ENCODE measurements at regions not wholly inside any gene's neighbourhood (a gene's known extent, or its start where the extent isn't known, plus 50 kb on each side); places are given as distances from the start of the nearest gene placed in this dataset.

- Mint-ChIP-seq H3K27me3 (ENCODE audit: insufficient read depth, low read depth, poor library complexity) (no peaks in the 10 kb centered on the region), H3K4me1 (no peaks in the 10 kb centered on the region), H3K36me3 (ENCODE audit: low read depth) (no peaks in the 10 kb centered on the region), H3K4me3 (no peak overlapping the region), H3K27ac (no peak overlapping the region), H3K9me3 (no peaks in the 10 kb centered on the region)
- no peak overlapping the region for H2AFZ ChIP-seq
- no peaks in the 10 kb centered on the region for H3K36me3 ChIP-seq (ENCODE audit: insufficient read depth)
- no peaks in the 10 kb centered on the region for H3K9me2 ChIP-seq (ENCODE audit: insufficient read depth)
- no peaks in the 10 kb centered on the region for H3K79me2 ChIP-seq (replicated peaks; ENCODE audit: insufficient read depth)
- no peak for TF ChIP-seq ETS1 (IDR thresholded peaks at IDR 0.05)
- no peak for TF ChIP-seq CREB1 (CRISPR knock-in tag; IDR thresholded peaks at IDR 0.05; ENCODE audit: low read depth)
- H4K20me1 ChIP-seq (replicated peaks; ENCODE audit: insufficient read depth): no peaks in the 10 kb centered on the region
- no peak overlapping the region for H3K4me3 ChIP-seq
- ATAC-seq: no peak
- no peak overlapping the region for H3K27ac ChIP-seq (ENCODE audit: low read depth)
- H3K27me3 ChIP-seq (ENCODE audit: insufficient read depth): no peaks in the 10 kb centered on the region
- no peak for DNase-seq (ENCODE audit: low spot score)
- H3K4me1 ChIP-seq (ENCODE audit: insufficient read depth): no peaks in the 10 kb centered on the region
- H3F3A ChIP-seq (replicated peaks; ENCODE audit: low read depth): no peaks in the 10 kb centered on the region
- no peak overlapping the region for H3K4me2 ChIP-seq
Observed at GRCh38 chr2:188767176-188767575, 207.0 kb upstream of the COL3A1 start.

DNA sequence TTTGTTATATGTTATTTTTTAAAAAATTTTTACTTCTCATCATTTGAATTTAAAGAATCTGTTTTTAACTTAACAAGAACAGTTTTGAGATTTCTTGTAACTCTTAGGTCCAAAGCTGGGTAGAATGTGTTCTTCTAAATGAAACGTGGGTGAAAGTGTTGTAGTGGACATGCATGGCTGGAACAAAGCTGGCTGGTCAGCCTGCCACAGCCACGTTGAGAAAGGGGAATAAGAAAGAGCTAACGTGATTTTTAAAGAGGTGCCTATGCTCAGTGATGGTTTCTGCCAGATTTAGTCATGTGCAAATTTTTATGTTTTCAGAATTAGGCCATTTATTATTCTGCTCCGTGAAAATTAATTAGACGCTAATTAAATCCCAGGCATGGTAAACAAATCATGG is 203.9 kb upstream of the COL3A1 start:
- Mint-ChIP-seq H3K4me1 (no peaks in the 10 kb centered on the region), H3K36me3 (ENCODE audit: low read depth) (no peaks in the 10 kb centered on the region), H3K27ac (no peak overlapping the region), H3K27me3 (ENCODE audit: insufficient read depth, low read depth, poor library complexity) (no peaks in the 10 kb centered on the region), H3K9me3 (no peaks in the 10 kb centered on the region), H3K4me3 (no peak overlapping the region)
- Histone ChIP-seq H3K4me3 (no peak overlapping the region), H3K27me3 (ENCODE audit: insufficient read depth) (no peaks in the 10 kb centered on the region), H3F3A (replicated peaks; ENCODE audit: low read depth) (no peaks in the 10 kb centered on the region), H2AFZ (no peak overlapping the region), H3K9me2 (ENCODE audit: insufficient read depth) (no peaks in the 10 kb centered on the region), H3K79me2 (replicated peaks; ENCODE audit: insufficient read depth) (no peaks in the 10 kb centered on the region), H3K4me1 (ENCODE audit: insufficient read depth) (no peaks in the 10 kb centered on the region), H3K36me3 (ENCODE audit: insufficient read depth) (no peaks in the 10 kb centered on the region), H3K4me2 (no peak overlapping the region), H4K20me1 (replicated peaks; ENCODE audit: insufficient read depth) (no peaks in the 10 kb centered on the region), H3K27ac (ENCODE audit: low read depth) (no peak overlapping the region)
- no peak for ATAC-seq
- TF ChIP-seq ZNF331 (CRISPR knock-in tag; IDR thresholded peaks at IDR 0.05; ENCODE audit: low read depth) (no peak), ZNF114 (CRISPR knock-in tag; IDR thresholded peaks at IDR 0.05) (no peak), REST (IDR thresholded peaks at IDR 0.05; ENCODE audit: unreplicated experiment) (no peak), CTCF (conservative IDR thresholded peaks at IDR 0.05; ENCODE audit: low read depth in 2 of 2) (no peak), POLR2AphosphoS5 (IDR thresholded peaks at IDR 0.05; ENCODE audit: low read depth) (no peak)
- no peak for DNase-seq (ENCODE audit: low spot score)
